ENCODE measurements at regions not wholly inside any gene's neighbourhood (a gene's known extent, or its start where the extent isn't known, plus 50 kb on each side); places are given as distances from the start of the nearest gene placed in this dataset.

- Mint-ChIP-seq H3K27ac (no peak overlapping the region), H3K9me3 (no peaks in the 10 kb centered on the region), H3K27me3 (peaks cover 1% of the 10 kb centered on the region), H3K36me3 (ENCODE audit: low read depth) (no peaks in the 10 kb centered on the region), H3K4me1 (peaks cover 26% of the 10 kb centered on the region), H3K4me3 (no peak overlapping the region)
- intact Hi-C loops (cut with micrococcal nuclease) = loop anchor here (5.0 to 10.0 kb wide), 3 partner anchors 107 to 1165 kb away; partner anchors contain the start of gene MAP3K8
- no peak for DNase-seq
These were observed 280.8 kb downstream of the ZEB1 start for GRCh38 chr10:31599626-31600504.

- Mint-ChIP-seq H3K36me3 (ENCODE audit: low read depth) (no peaks in the 10 kb centered on the region), H3K27ac (no peak overlapping the region), H3K27me3 (peaks cover 6% of the 10 kb centered on the region), H3K9me3 (peaks cover 13% of the 10 kb centered on the region), H3K4me1 (peaks cover 18% of the 10 kb centered on the region), H3K4me3 (no peak overlapping the region)
- intact Hi-C loops (cut with micrococcal nuclease) = no loop called here
- no peak for DNase-seq
These were observed 277.7 kb downstream of the ZEB1 start for GRCh38 chr10:31596765-31597164.

- H3K4me1 Mint-ChIP-seq = peaks cover 13% of the 10 kb centered on the region
- no peak overlapping the region for H3K4me3 Mint-ChIP-seq
- peaks cover 6% of the 10 kb centered on the region for H3K27me3 Mint-ChIP-seq
- intact Hi-C loops (cut with micrococcal nuclease) = no loop called here
- H3K36me3 Mint-ChIP-seq (ENCODE audit: low read depth) = peaks cover 2% of the 10 kb centered on the region
- no peak overlapping the region for H3K27ac Mint-ChIP-seq
- H3K9me3 Mint-ChIP-seq = peaks cover 21% of the 10 kb centered on the region
- DNase-seq = no peak
These were observed 277.0 kb downstream of the ZEB1 start for GRCh38 chr10:31595992-31596391.

GRCh38 chr10:31594347-31594873 lies 275.4 kb downstream of the ZEB1 start:
- DNase-seq = no peak
- Mint-ChIP-seq H3K27me3 (peaks cover 6% of the 10 kb centered on the region), H3K4me1 (no peaks in the 10 kb centered on the region), H3K4me3 (no peak overlapping the region), H3K36me3 (ENCODE audit: low read depth) (peaks cover 2% of the 10 kb centered on the region), H3K9me3 (peaks cover 30% of the 10 kb centered on the region), H3K27ac (no peak overlapping the region)
- intact Hi-C loops (cut with micrococcal nuclease) = no loop called here

GRCh38 chr10:31593124-31593523 lies 274.1 kb downstream of the ZEB1 start:
- Mint-ChIP-seq H3K27ac (no peak overlapping the region), H3K4me1 (no peaks in the 10 kb centered on the region), H3K27me3 (peaks cover 4% of the 10 kb centered on the region), H3K4me3 (no peak overlapping the region), H3K9me3 (peaks cover 30% of the 10 kb centered on the region), H3K36me3 (ENCODE audit: low read depth) (peaks cover 2% of the 10 kb centered on the region)
- intact Hi-C loops (cut with micrococcal nuclease) = no loop called here
- no peak for DNase-seq

- DNase-seq = no peak
- intact Hi-C loops (cut with micrococcal nuclease) = no loop called here
- peaks cover 4% of the 10 kb centered on the region for H3K27me3 Mint-ChIP-seq
- H3K4me1 Mint-ChIP-seq = peaks cover 6% of the 10 kb centered on the region
- H3K9me3 Mint-ChIP-seq = peaks cover 30% of the 10 kb centered on the region
- H3K36me3 Mint-ChIP-seq (ENCODE audit: low read depth) = peaks cover 2% of the 10 kb centered on the region
- no peak overlapping the region for H3K4me3 Mint-ChIP-seq
- H3K27ac Mint-ChIP-seq = no peak overlapping the region
These were observed 272.6 kb downstream of the ZEB1 start for GRCh38 chr10:31591569-31591968.

- no peak overlapping the region for H3K4me3 Mint-ChIP-seq
- H3K4me1 Mint-ChIP-seq = peaks cover 6% of the 10 kb centered on the region
- intact Hi-C loops (cut with micrococcal nuclease) = no loop called here
- H3K36me3 Mint-ChIP-seq (ENCODE audit: low read depth) = peaks cover 2% of the 10 kb centered on the region
- no peak overlapping the region for H3K27ac Mint-ChIP-seq
- DNase-seq = no peak
- peaks cover 30% of the 10 kb centered on the region for H3K9me3 Mint-ChIP-seq
- H3K27me3 Mint-ChIP-seq = peaks cover 4% of the 10 kb centered on the region
These were observed 271.2 kb downstream of the ZEB1 start for GRCh38 chr10:31590023-31590800.

GRCh38 chr10:31587691-31588090 lies 268.7 kb downstream of the ZEB1 start:
- no peak overlapping the region for H3K4me3 Mint-ChIP-seq
- H3K9me3 Mint-ChIP-seq = peaks cover 23% of the 10 kb centered on the region
- peaks cover 2% of the 10 kb centered on the region for H3K36me3 Mint-ChIP-seq (ENCODE audit: low read depth)
- DNase-seq = no peak
- no peak overlapping the region for H3K27ac Mint-ChIP-seq
- intact Hi-C loops (cut with micrococcal nuclease) = no loop called here
- H3K4me1 Mint-ChIP-seq = peaks cover 6% of the 10 kb centered on the region
- H3K27me3 Mint-ChIP-seq = peaks cover 2% of the 10 kb centered on the region

- intact Hi-C loops (cut with micrococcal nuclease) = no loop called here
- H3K4me3 Mint-ChIP-seq = peak overlapping the region; percentile 30
- H3K9me3 Mint-ChIP-seq = peaks cover 19% of the 10 kb centered on the region
- peaks cover 10% of the 10 kb centered on the region for H3K4me1 Mint-ChIP-seq
- H3K36me3 Mint-ChIP-seq (ENCODE audit: low read depth) = peaks cover 2% of the 10 kb centered on the region
- no peak overlapping the region for H3K27ac Mint-ChIP-seq
- no peak for DNase-seq
- H3K27me3 Mint-ChIP-seq = no peaks in the 10 kb centered on the region
These were observed 268.0 kb downstream of the ZEB1 start for GRCh38 chr10:31586723-31587638.

- H3K4me1 Mint-ChIP-seq = peaks cover 12% of the 10 kb centered on the region
- intact Hi-C loops (cut with micrococcal nuclease) = no loop called here
- DNase-seq = no peak
- H3K27ac Mint-ChIP-seq = no peak overlapping the region
- H3K9me3 Mint-ChIP-seq = no peaks in the 10 kb centered on the region
- no peak overlapping the region for H3K4me3 Mint-ChIP-seq
- no peaks in the 10 kb centered on the region for H3K27me3 Mint-ChIP-seq
- H3K36me3 Mint-ChIP-seq (ENCODE audit: low read depth) = no peaks in the 10 kb centered on the region
These were observed 265.9 kb downstream of the ZEB1 start for GRCh38 chr10:31584876-31585275.

- H3K27me3 Mint-ChIP-seq = no peaks in the 10 kb centered on the region
These were observed 265.1 kb downstream of the ZEB1 start for GRCh38 chr10:31584098-31584631.

GRCh38 chr10:31583293-31583692 lies 264.3 kb downstream of the ZEB1 start:
- Mint-ChIP-seq H3K4me3 (no peak overlapping the region), H3K36me3 (ENCODE audit: low read depth) (no peaks in the 10 kb centered on the region), H3K4me1 (peaks cover 12% of the 10 kb centered on the region), H3K9me3 (peaks cover 4% of the 10 kb centered on the region), H3K27ac (no peak overlapping the region), H3K27me3 (no peaks in the 10 kb centered on the region)
- intact Hi-C loops (cut with micrococcal nuclease) = no loop called here
- peak; percentile 28 for DNase-seq

More at GRCh38 chr10:31584098-31584631, 265.1 kb downstream of the ZEB1 start:
- no peak overlapping the region for H3K27ac Mint-ChIP-seq
- DNase-seq = peak; percentile 40
- H3K4me3 Mint-ChIP-seq = no peak overlapping the region
- no peaks in the 10 kb centered on the region for H3K9me3 Mint-ChIP-seq
- H3K4me1 Mint-ChIP-seq = peaks cover 12% of the 10 kb centered on the region
- intact Hi-C loops (cut with micrococcal nuclease) = no loop called here
- H3K36me3 Mint-ChIP-seq (ENCODE audit: low read depth) = no peaks in the 10 kb centered on the region
